Neuronal stem cell (in vitro differentiated cells): ENCODE measurements at regions not wholly inside any gene's neighbourhood (a gene's known extent, or its start where the extent isn't known, plus 50 kb on each side); places are given as distances from the start of the nearest gene placed in this dataset.
"Not testable (repeated sequence)": the region's sequence is repeated elsewhere in the genome, so short reads cannot be mapped to it uniquely, and the experiment has no call there.

Source experiments
- DNase-seq: peaks from one replicate; pipeline ENCODE4 v3.0.0-alpha.2; 2013; ENCODE audit warnings: low spot score
- H2AFZ ChIP-seq: one replicate; pipeline ENCODE4 v1.6.1; 2013; ENCODE audit warnings: mild to moderate bottlenecking, low read length, inconsistent platforms
- H2AK5ac ChIP-seq: 2 replicates; pipeline ENCODE4 v1.6.1; 2013; ENCODE audit warnings: low read depth, mild to moderate bottlenecking, inconsistent platforms, low read length, moderate library complexity, mixed read lengths
- H2BK120ac ChIP-seq: 2 replicates; pipeline ENCODE4 v1.6.1; 2013; ENCODE audit warnings: low read depth, mild to moderate bottlenecking, inconsistent platforms, low read length, moderate library complexity, mixed read lengths
- H2BK12ac ChIP-seq: one replicate; pipeline ENCODE4 v1.6.1; 2013; ENCODE audit warnings: low read length, inconsistent platforms
- H2BK15ac ChIP-seq: 2 replicates; pipeline ENCODE4 v1.6.1; 2013; ENCODE audit warnings: mild to moderate bottlenecking, low read length, inconsistent platforms, mixed read lengths
- H2BK5ac ChIP-seq: one replicate; pipeline ENCODE4 v1.6.1; 2013; ENCODE audit warnings: inconsistent platforms, mild to moderate bottlenecking, low read length, moderate library complexity
- H3K14ac ChIP-seq: one replicate; pipeline ENCODE4 v1.6.1; 2013; ENCODE audit warnings: low read length, inconsistent platforms
- H3K18ac ChIP-seq: 2 replicates; pipeline ENCODE4 v1.6.1; 2013; ENCODE audit warnings: low read length, inconsistent platforms
- H3K23ac ChIP-seq: 2 replicates; pipeline ENCODE4 v1.6.1; 2013; ENCODE audit warnings: low read depth, mild to moderate bottlenecking, mixed read lengths, low read length, inconsistent platforms; ENCODE audit not compliant: poor library complexity
- H3K27ac ChIP-seq: replicated peaks from 3 replicates; pipeline ENCODE4 v1.5.1; 2013; ENCODE audit warnings: low read length, inconsistent platforms
- H3K27me3 ChIP-seq, 3 experiments: 2 replicates each; pipeline ENCODE4 v1.6.1; 2013; ENCODE audit warnings: low read length in 3 of 3, mild to moderate bottlenecking in 2 of 3, inconsistent platforms in 1 of 3, low read depth in 1 of 3, mixed read lengths in 1 of 3, moderate library complexity in 1 of 3; ENCODE audit not compliant: control insufficient read depth in 3 of 3, insufficient read depth in 3 of 3
- H3K36me3 ChIP-seq, 2 donors: replicated peaks in 1 of 2; 2 replicates each; pipeline ENCODE4 v1.6.1; 2013; ENCODE audit warnings: low read length in 2 of 2; ENCODE audit not compliant: control insufficient read depth in 2 of 2, insufficient read depth in 2 of 2
- H3K4ac ChIP-seq: 2 replicates; pipeline ENCODE4 v1.6.1; 2013; ENCODE audit warnings: inconsistent platforms, mild to moderate bottlenecking, low read length, moderate library complexity
- H3K4me1 ChIP-seq, 2 donors: 1 replicate in 1 of 2; 2 replicates in 1 of 2; pipeline ENCODE4 v1.6.1; 2013; ENCODE audit warnings: low read length in 2 of 2, low read depth in 1 of 2; ENCODE audit not compliant: control insufficient read depth in 2 of 2, insufficient read depth in 1 of 2
- H3K4me2 ChIP-seq: one replicate; pipeline ENCODE4 v1.6.1; 2013; ENCODE audit warnings: mild to moderate bottlenecking, low read length, inconsistent platforms; ENCODE audit not compliant: insufficient read depth, poor library complexity, severe bottlenecking
- H3K4me3 ChIP-seq, 2 donors: 2 replicates each; pipeline ENCODE4 v1.5.1; 2013; ENCODE audit warnings: low read length in 2 of 2, mild to moderate bottlenecking in 2 of 2, inconsistent platforms in 1 of 2, moderate library complexity in 1 of 2
- H3K79me1 ChIP-seq: one replicate; pipeline ENCODE4 v1.6.1; 2013; ENCODE audit warnings: low read depth, mild to moderate bottlenecking, inconsistent platforms, low read length, moderate library complexity
- H3K9ac ChIP-seq: one replicate; pipeline ENCODE4 v1.6.1; 2013; ENCODE audit warnings: mild to moderate bottlenecking, low read depth, low read length, inconsistent platforms; ENCODE audit not compliant: poor library complexity
- H3K9me3 ChIP-seq, 2 donors: replicated peaks in 1 of 2; 2 replicates each; pipeline versions ENCODE3 to v1.6.1; 2013; ENCODE audit warnings: low read length in 2 of 2, mild to moderate bottlenecking in 2 of 2, inconsistent platforms in 1 of 2, low read depth in 1 of 2, mixed read lengths in 1 of 2, moderate library complexity in 1 of 2; ENCODE audit not compliant: control insufficient read depth in 2 of 2, insufficient read depth in 1 of 2
- H4K8ac ChIP-seq: one replicate; pipeline ENCODE4 v1.6.1; 2013; ENCODE audit warnings: low read depth, mild to moderate bottlenecking, inconsistent platforms, low read length, moderate library complexity
- H4K91ac ChIP-seq: one replicate; pipeline ENCODE4 v1.6.1; 2013; ENCODE audit warnings: low read length, low read depth, mild to moderate bottlenecking, inconsistent platforms; ENCODE audit not compliant: poor library complexity
- WGBS, 2 donors: extraction: QIAGEN DNeasy Blood & Tissue Kit; methylation state at CpG; one replicate each; pipeline ENCODE4 v1.1.7; 2013; ENCODE audit warnings: missing lambda C conversion rate in 2 of 2, mixed read lengths in 1 of 2; ENCODE audit not compliant: insufficient read length in 2 of 2, insufficient replicate concordance in 1 of 2; ENCODE audit errors: extremely low coverage in 2 of 2; 5-methylcytosine and 5-hydroxymethylcytosine counted together

- no peak for DNase-seq
- peaks cover 0 to 1% of the 10 kb centered on the region in 2 donors for H3K9me3 ChIP-seq
- H3K4me2 ChIP-seq = no peak overlapping the region
- H2AFZ ChIP-seq = peak overlapping the region; percentile 86
- H2BK5ac ChIP-seq = no peak overlapping the region
- H3K23ac ChIP-seq = no peak overlapping the region
- no peak overlapping the region for H3K14ac ChIP-seq
- H4K8ac ChIP-seq = no peak overlapping the region
- H3K27ac ChIP-seq = no peak overlapping the region
- no peak overlapping the region for H4K91ac ChIP-seq
- no peaks in the 10 kb centered on the region for H3K27me3 ChIP-seq
- H2BK15ac ChIP-seq = no peak overlapping the region
- no peak overlapping the region for H3K18ac ChIP-seq
- no CpG with 5 or more reads among the region's 17 CpGs for WGBS, 2 donors
- no peak overlapping the region for H2BK120ac ChIP-seq
- no peak overlapping the region for H2BK12ac ChIP-seq
- no peak overlapping the region for H3K9ac ChIP-seq
- no peaks in the 10 kb centered on the region for H3K79me1 ChIP-seq
- no peak overlapping the region for H3K4ac ChIP-seq
- H3K4me3 ChIP-seq = no peak overlapping the region
- H3K36me3 ChIP-seq = no peaks in the 10 kb centered on the region
- H3K4me1 ChIP-seq = peaks cover 5 to 12% of the 10 kb centered on the region in 2 donors
- no peak overlapping the region for H2AK5ac ChIP-seq
Measured at GRCh38 chr12:131230340-131231031, 276.8 kb downstream of the ADGRD1 start.

GRCh38 chr12:131231032-131231980 lies 277.6 kb downstream of the ADGRD1 start:
- H3K36me3 ChIP-seq = no peaks in the 10 kb centered on the region
- no peak overlapping the region for H2BK120ac ChIP-seq
- H3K4ac ChIP-seq = no peak overlapping the region
- peak overlapping the region; percentile 38 for H3K18ac ChIP-seq
- peak overlapping the region; percentile 58 for H2AFZ ChIP-seq
- H3K27me3 ChIP-seq = peaks cover 0 to 5% (median 0%) of the 10 kb centered on the region in 3 experiments
- H3K9me3 ChIP-seq = peaks cover 0 to 1% of the 10 kb centered on the region in 2 donors
- H3K79me1 ChIP-seq = no peaks in the 10 kb centered on the region
- H3K27ac ChIP-seq = no peak overlapping the region
- no peak for DNase-seq
- no peak overlapping the region for H3K4me3 ChIP-seq
- no peak overlapping the region for H2BK5ac ChIP-seq
- H4K8ac ChIP-seq = no peak overlapping the region
- no peak overlapping the region for H3K23ac ChIP-seq
- H4K91ac ChIP-seq = no peak overlapping the region
- WGBS, 2 donors = no CpG with 5 or more reads among the region's 23 CpGs
- no peak overlapping the region for H2AK5ac ChIP-seq
- peak overlapping the region; percentile 75 for H2BK15ac ChIP-seq
- no peak overlapping the region for H3K9ac ChIP-seq
- H2BK12ac ChIP-seq = no peak overlapping the region
- H3K4me1 ChIP-seq = peaks cover 5 to 12% of the 10 kb centered on the region in 2 donors
- peak overlapping the region; percentile 21 for H3K14ac ChIP-seq
- no peak overlapping the region for H3K4me2 ChIP-seq

DNA sequence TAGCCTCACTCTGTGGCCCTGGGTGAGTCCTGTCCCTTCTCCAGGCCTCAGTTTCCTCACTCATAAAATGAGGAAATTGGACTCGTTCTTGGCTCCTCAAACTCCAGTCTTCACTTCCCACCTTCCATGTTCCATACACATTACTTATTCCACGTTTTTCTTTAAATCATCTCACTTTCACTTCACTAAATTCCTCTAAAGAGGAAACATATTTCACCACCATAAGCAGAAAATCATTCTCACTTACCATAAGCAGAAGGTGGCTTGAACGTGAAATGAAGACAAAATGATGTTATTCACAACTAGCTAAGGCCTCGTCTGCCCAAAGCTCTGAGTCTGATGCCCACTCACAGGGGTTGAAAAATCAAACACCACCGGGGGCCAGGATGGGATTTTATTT lies 278.3 kb downstream of the ADGRD1 start:
- Histone ChIP-seq H2BK5ac (no peak overlapping the region), H3K4me3 (no peak overlapping the region), H3K4ac (no peak overlapping the region), H3K18ac (no peak overlapping the region), H2BK12ac (no peak overlapping the region), H3K4me1 (peaks cover 5 to 12% of the 10 kb centered on the region in 2 donors), H3K9me3 (peaks cover 0 to 1% of the 10 kb centered on the region in 2 donors), H3K36me3 (no peaks in the 10 kb centered on the region), H4K91ac (no peak overlapping the region), H3K23ac (no peak overlapping the region), H2AFZ (no peak overlapping the region), H3K9ac (no peak overlapping the region), H3K79me1 (no peaks in the 10 kb centered on the region), H2BK15ac (peak overlapping the region; percentile 75), H2AK5ac (no peak overlapping the region), H3K27ac (no peak overlapping the region), H4K8ac (no peak overlapping the region), H3K14ac (peak overlapping the region; percentile 21), H3K27me3 (peaks cover 0 to 6% (median 0%) of the 10 kb centered on the region in 3 experiments), H3K4me2 (no peak overlapping the region), H2BK120ac (no peak overlapping the region)
- DNase-seq = no peak
- WGBS, 2 donors = 100% methylated on average over 1 of the region's 5 CpGs

DNA sequence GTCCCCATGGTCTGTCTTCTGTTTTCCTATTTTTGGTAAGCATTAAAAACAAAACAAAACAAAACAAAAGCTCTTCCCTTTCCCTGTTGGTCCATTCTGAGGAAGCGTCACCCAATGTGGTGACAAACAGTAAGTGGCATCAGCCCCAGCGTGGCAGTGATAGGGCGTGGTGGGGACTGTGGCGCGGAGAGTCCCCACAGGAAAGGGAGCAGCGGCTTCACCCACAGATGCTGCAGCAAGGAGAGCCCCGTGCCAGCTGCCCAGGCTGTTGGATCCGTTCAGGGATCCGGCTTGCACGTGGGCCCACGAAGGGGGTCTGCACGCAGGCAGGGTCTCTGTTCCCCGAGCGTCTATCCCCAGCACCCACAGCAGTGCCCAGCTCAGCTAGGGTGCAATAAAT lies 279.2 kb downstream of the ADGRD1 start:
- WGBS, 2 donors = no CpG with 5 or more reads among the region's 14 CpGs
- H3K27ac ChIP-seq, H3K9me3 ChIP-seq, H4K91ac ChIP-seq, H4K8ac ChIP-seq, H2BK120ac ChIP-seq, H2BK5ac ChIP-seq, H2BK15ac ChIP-seq, H2BK12ac ChIP-seq, H3K36me3 ChIP-seq, H2AK5ac ChIP-seq, H3K4me2 ChIP-seq, H3K9ac ChIP-seq, H3K79me1 ChIP-seq, DNase-seq, H3K23ac ChIP-seq, H3K4me3 ChIP-seq, H3K4ac ChIP-seq, H3K18ac ChIP-seq, H3K27me3 ChIP-seq, H3K14ac ChIP-seq, H2AFZ ChIP-seq: not testable (repeated sequence)
- peaks cover 5 to 12% of the 10 kb centered on the region in 2 donors for H3K4me1 ChIP-seq
